HG03175 (cell line): ENCODE measurements at regions not wholly inside any gene's neighbourhood (a gene's known extent, or its start where the extent isn't known, plus 50 kb on each side); places are given as distances from the start of the nearest gene placed in this dataset.

Source experiments
- ATAC-seq: cut with Tn5 transposase; IDR thresholded peaks from one replicate; pipeline ENCODE4 v1.9.1; 2021; ENCODE audit warnings: mild to moderate bottlenecking, moderate library complexity; ENCODE audit not compliant: unreplicated experiment

GRCh38 chr18:41466436-41467160 lies 488.4 kb upstream of the PIK3C3 start:
- no peak for ATAC-seq

DNA sequence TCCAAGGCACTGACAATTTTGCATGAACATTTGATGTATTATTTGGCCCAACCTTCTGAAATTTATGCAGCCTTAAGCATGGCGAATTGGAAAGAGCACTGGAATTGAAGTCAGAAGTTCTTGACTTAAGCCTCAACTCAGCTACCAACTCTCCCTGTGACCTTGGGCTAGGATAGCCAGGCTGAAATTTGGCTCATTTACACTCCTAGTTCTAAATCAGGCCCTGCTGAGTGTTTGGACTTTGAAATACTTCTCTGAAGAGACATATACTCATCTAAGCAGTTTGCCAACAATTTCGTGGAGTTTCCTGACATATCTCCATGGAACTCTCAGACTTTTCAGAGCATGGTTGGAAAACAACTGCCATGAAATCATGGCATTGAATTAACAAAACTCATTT lies 489.6 kb upstream of the PIK3C3 start:
- ATAC-seq, result no peak

GRCh38 chr18:41464278-41464677 lies 490.8 kb upstream of the PIK3C3 start:
- no peak for ATAC-seq

- no peak for ATAC-seq
Observed at GRCh38 chr18:41462946-41463345, 492.1 kb upstream of the PIK3C3 start.

DNA sequence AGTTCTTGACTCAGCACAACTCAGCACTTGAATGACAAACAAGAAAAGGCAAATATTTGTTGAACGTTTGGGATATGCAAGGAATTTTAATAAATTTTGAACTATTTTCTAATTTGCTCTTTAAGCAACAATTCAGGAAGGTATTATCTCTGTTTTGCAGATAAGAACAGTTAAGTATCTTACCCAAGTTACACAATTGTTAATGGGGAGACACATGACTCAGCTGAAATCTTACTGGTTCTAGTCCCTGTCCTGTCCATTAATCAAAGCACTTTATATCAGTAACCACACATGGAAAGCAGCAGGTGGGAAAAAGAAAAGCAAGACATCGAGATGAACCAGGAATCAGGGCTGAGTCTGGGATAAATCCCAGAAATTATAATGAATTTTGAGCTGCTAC lies 493.9 kb upstream of the PIK3C3 start:
- no peak for ATAC-seq

DNA sequence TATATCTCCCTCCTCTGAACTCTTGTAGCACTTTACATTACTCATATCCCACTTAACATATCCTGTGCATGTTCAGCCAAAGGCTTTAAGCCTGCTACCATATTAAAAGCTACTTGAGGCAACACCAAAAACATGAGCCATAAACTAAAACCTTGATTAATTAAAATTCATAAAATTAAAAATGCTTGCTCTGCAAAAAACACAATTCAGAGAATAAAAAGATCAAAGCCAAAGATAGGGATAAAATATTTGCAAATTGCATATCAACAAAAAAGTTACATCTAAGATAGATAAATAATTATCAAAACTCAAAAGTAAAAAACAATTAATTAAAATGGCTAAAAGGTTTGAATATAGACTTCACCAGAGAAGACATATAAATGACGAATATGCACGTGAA lies 495.4 kb upstream of the PIK3C3 start:
- ATAC-seq, result no peak

DNA sequence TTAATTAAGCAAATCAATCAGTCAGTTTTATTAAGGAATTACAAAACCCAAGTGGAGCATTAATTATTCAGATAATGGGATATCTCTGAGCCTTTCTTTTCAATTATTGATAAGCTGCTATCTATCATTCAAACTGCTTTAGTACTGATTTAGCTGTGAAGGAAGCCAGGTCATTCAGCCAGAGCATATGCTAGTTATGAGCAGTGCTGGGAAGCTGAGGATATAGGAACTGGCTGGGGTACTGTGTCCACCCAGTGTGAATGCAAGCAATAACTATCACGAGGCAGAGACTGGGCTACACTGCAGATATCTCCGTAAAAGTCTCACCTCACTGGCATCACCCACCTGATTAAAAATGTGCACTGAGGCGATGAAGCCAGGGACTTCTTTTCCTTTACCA lies 496.7 kb upstream of the PIK3C3 start:
- no peak for ATAC-seq

GRCh38 chr18:41457765-41458326 lies 497.2 kb upstream of the PIK3C3 start:
- ATAC-seq, result no peak

DNA sequence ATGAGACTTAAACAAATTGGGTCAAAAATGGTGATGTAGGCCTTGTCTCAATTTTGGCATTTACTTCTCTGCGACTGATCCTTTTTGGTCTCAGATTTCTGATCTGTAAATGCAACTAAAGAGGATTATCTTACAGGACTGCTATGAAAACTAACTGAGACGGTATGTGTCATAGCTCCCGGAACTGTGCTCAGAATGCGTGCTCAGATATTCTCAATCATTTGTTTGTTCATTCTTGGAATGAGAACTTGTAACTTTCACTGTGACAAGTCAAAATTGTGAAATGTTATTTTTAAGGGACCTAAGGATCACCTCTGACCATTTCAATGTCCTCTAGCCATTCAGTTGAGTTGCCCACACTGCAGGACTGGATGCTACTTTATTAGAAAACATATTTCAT lies 498.2 kb upstream of the PIK3C3 start:
- ATAC-seq, result no peak

- ATAC-seq, result no peak
Observed at GRCh38 chr18:41449612-41450011, 505.4 kb upstream of the PIK3C3 start.

GRCh38 chr18:41444943-41445342 lies 510.1 kb upstream of the PIK3C3 start:
- ATAC-seq, result no peak

GRCh38 chr18:41436772-41437171 lies 518.3 kb upstream of the PIK3C3 start:
- ATAC-seq, result no peak

- ATAC-seq, result no peak
Observed at GRCh38 chr18:41418598-41418997, 536.4 kb upstream of the PIK3C3 start.

DNA sequence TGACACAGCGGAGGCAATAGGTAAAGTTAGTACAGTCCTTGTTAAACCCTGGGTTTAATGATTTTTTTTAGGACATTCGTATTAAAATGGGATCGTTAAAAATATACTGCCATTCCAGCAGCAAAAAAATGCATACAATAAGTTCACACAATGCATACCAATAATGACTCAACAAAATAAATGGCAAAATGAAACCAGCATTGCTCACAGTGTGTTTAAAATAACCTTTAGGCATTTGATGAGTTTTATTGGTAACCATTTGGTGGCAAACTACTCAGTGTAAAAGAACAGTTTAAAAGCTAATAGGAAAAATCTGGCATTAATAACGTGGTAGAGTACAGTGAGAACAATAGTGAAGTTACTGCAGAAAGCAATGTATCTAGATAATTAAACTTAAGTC lies 539.0 kb upstream of the PIK3C3 start:
- ATAC-seq, result no peak

DNA sequence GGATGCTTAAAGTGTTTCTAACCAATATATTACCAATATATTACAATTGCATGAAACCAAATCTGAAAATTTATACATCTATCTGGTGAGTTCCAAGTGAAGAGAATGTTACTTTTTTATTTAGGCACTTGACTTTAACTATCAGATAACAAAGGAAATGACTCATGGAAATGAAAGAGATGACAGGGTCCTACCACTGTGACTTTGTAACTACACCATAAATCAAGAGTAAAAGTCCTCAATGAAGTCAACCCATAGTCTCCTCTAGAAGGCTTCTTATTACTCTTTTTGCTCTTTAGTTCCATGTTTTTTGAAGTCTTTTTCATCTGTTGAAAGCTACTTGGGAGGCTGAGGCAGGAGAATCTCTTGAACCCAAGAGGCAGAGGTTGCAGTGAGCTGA lies 545.0 kb upstream of the PIK3C3 start:
- ATAC-seq, result no peak

- ATAC-seq, result no peak
Observed at GRCh38 chr18:41406834-41407233, 548.2 kb upstream of the PIK3C3 start.

- no peak for ATAC-seq
Observed at GRCh38 chr18:41396861-41397260, 558.2 kb upstream of the PIK3C3 start.

DNA sequence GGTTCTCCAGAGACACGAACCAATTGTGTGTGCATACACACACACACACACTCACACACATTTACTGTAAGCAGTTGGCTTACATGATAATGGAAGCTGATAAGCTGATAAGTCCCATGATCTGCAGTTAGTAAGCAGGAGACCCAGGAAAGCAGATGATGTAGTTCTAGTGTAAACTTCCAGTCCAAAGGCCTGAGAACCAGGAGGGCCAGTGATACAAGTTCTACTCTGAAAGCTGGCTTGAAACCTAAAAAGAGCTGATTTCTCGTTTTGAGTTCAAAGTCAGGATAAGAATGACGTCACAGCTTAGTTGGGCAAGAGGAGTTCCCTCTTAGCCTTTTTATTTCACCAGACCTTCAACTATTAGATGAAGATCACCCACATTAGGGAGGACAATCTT lies 558.8 kb upstream of the PIK3C3 start:
- ATAC-seq, result no peak

GRCh38 chr18:41395695-41396094 lies 559.3 kb upstream of the PIK3C3 start:
- ATAC-seq, result no peak

DNA sequence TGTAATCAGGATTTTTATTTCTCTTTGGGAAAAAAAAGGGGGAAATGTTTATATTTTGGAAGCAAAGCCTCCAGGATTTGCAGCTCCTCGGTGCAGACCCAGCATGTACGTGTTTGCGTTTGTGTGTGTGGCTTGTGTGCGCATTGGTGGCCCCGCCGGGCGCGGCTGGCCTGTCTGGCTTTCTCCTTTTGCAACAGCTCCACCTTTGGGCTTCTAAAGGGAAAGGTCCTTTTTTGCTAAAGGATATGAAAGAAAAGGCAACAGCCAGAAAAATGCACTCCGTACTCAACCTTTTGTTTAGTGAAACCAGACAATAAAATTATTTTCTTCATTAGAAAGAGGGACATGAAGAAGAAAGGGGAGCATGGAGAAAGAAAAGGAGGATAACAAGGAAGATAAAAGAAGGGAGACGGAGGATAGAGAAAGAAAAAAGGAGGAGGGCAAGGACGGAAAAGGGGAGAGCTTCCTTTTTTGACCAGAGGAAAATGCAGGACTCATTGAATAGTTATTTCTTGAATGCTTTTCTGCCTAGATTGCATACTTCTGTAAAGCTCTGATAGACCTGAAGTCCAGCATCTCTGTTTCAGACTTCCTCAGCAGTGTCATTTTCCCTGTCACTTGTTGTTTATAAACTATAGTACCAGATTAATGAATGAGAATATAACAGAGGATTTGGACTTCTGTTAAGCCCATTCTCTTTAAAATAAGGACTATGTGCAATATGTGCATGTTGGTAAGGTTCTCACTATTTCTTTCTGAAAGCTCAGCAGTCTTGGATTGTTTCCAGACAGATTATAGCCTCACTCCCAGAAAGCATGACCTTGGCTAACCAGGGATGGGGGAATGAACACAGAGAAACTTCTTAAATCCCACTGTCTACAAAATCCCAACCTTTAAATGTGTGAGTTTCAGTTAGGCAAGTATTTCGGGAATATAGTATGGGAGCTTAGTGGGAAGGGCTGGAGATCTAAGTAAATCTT lies 563.1 kb upstream of the PIK3C3 start:
- no peak for ATAC-seq

DNA sequence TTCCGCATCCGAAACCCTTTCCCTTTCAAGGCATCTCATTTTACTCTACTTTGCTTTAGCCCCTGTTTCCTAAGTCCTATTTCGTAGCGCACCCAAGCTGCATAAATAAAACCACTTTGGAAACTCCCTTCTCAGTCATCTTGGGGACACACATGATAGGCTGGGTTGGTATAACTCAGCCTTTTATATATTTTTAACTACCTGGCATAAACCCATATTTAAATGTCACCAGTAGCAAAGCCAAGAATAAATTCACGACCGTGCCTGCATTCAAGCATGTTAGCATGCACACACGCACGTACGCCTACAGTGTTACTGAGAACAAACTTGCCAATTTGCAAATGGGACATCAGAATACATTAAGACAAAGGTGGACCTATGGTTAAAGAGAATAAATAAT lies 564.7 kb upstream of the PIK3C3 start:
- ATAC-seq, result no peak

DNA sequence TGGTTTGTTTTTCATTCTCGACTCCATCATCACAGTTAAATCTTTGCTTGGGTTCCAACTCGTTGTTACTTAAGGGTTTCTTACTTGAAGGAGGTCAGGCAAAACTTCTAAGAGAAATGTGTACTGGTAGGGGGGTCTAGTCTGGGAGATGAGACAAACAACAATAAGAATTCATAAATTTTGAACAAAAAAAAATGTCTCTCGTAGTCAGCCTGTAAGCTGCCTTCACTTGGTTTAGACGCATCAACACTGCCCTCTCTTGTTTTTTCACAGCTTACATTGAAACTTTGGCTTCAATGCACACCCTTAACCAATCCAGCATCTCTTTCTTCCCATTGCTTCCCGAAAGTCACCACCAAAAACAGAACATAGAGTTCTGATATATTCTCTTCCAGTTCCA lies 576.4 kb upstream of the PIK3C3 start:
- no peak for ATAC-seq
